GM23248 (cell line): ENCODE measurements at regions not wholly inside any gene's neighbourhood (a gene's known extent, or its start where the extent isn't known, plus 50 kb on each side); places are given as distances from the start of the nearest gene placed in this dataset.

ENCODE experiments used
- EZH2 ChIP-seq: fragments of 200-600 bp; sonication (generic); IDR thresholded peaks from 2 replicates; pipeline ENCODE4 v1.6.1; 2018; ENCODE audit warnings: antibody characterized with exemption, mild to moderate bottlenecking; ENCODE audit not compliant: insufficient read depth, poor library complexity, severe bottlenecking
- EZH2phosphoT487 ChIP-seq: fragments of 200-600 bp; sonication (generic); IDR thresholded peaks from 2 replicates; pipeline ENCODE4 v1.6.1; 2018; ENCODE audit warnings: antibody characterized with exemption, moderate library complexity, mild to moderate bottlenecking, low read depth; ENCODE audit not compliant: insufficient read depth

GRCh38 chr9:89922099-89922498 lies 317.3 kb downstream of the GADD45G start:
- TF ChIP-seq EZH2, result no peak
- no peak for TF ChIP-seq EZH2phosphoT487
